H1 (cell line): ENCODE measurements at regions not wholly inside any gene's neighbourhood (a gene's known extent, or its start where the extent isn't known, plus 50 kb on each side); places are given as distances from the start of the nearest gene placed in this dataset.

Experiments used
- CHD1 ChIP-seq: IDR thresholded peaks from 2 replicates; pipeline ENCODE4 v1.6.1; 2012; ENCODE audit warnings: low read depth, low read length, improper control_type of control experiment
- EZH2 ChIP-seq: fragments of 200-600 bp; sonication (generic); IDR thresholded peaks from 2 replicates; pipeline ENCODE4 v1.7.1; 2012; ENCODE audit warnings: low read depth, mild to moderate bottlenecking, moderate library complexity, low read length, inconsistent platforms; ENCODE audit not compliant: severe bottlenecking
- GABPA ChIP-seq: IDR thresholded peaks from 2 replicates; pipeline ENCODE4 v1.6.1; 2011; ENCODE audit warnings: mild to moderate bottlenecking, low read length, moderate library complexity, borderline replicate concordance; ENCODE audit not compliant: insufficient read depth
- JUN ChIP-seq: IDR thresholded peaks from 2 replicates; pipeline ENCODE4 v1.6.1; 2011; ENCODE audit warnings: low read depth, mild to moderate bottlenecking, improper control_type of control experiment, low read length
- POLR2AphosphoS5 ChIP-seq: IDR thresholded peaks from 2 replicates; pipeline ENCODE4 v1.6.1; 2011; ENCODE audit warnings: low read depth, low read length
- RFX5 ChIP-seq: IDR thresholded peaks from 2 replicates; pipeline ENCODE4 v1.6.1; 2011; ENCODE audit warnings: low read depth, low read length, improper control_type of control experiment, borderline replicate concordance
- SAP30 ChIP-seq: fragments of 300-600 bp; sonication (generic); IDR thresholded peaks from 2 replicates; pipeline ENCODE4 v1.7.1; 2012; ENCODE audit warnings: low read length, moderate library complexity, mild to moderate bottlenecking, inconsistent platforms; ENCODE audit not compliant: insufficient read depth, insufficient replicate concordance
- TF ChIP-seq, protein P1 (sequence below), 3 experiments: IDR thresholded peaks; 1 replicate in 2 of 3; 2 replicates in 1 of 3; pipeline versions ENCODE4 v1.5.1 to v1.6.1; 2011; ENCODE audit warnings: low read length in 3 of 3, mild to moderate bottlenecking in 3 of 3, inconsistent platforms in 2 of 3, low read depth in 1 of 3, moderate library complexity in 1 of 3; ENCODE audit not compliant: insufficient read depth in 1 of 3; ENCODE audit errors: control extremely low read depth in 1 of 3
- TF ChIP-seq, protein P2 (sequence below): IDR thresholded peaks from 2 replicates; pipeline ENCODE4 v1.6.1; 2011; ENCODE audit warnings: low read length, improper control_type of control experiment

DNA sequence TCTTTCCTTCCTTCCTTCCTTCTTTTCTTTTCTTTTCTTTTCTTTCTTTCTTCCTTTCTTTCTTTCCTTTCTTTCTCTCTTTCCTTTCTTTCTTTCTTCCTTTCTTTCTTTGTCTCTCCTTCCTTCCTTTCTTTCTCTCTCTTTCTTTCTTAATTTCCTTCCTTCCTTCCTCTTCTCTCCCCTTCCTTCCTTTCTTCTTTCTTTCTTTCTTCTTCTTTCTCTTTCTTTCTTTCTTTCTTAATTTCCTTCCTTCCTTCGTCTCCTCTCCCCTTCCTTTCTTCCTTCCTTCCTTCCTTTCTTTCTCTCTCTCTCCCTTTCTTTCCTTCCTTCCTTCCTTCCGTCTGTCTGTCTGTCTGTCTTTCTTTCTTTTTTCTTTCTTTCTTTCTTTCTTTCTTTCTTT, 1446.5 kb upstream of the GOT2 start:
- TF ChIP-seq GABPA (no peak), RFX5 (no peak), SAP30 (no peak), EZH2 (no peak), CHD1 (no peak), POLR2AphosphoS5 (no peak), JUN (no peak)
- TF ChIP-seq, protein P1, sequence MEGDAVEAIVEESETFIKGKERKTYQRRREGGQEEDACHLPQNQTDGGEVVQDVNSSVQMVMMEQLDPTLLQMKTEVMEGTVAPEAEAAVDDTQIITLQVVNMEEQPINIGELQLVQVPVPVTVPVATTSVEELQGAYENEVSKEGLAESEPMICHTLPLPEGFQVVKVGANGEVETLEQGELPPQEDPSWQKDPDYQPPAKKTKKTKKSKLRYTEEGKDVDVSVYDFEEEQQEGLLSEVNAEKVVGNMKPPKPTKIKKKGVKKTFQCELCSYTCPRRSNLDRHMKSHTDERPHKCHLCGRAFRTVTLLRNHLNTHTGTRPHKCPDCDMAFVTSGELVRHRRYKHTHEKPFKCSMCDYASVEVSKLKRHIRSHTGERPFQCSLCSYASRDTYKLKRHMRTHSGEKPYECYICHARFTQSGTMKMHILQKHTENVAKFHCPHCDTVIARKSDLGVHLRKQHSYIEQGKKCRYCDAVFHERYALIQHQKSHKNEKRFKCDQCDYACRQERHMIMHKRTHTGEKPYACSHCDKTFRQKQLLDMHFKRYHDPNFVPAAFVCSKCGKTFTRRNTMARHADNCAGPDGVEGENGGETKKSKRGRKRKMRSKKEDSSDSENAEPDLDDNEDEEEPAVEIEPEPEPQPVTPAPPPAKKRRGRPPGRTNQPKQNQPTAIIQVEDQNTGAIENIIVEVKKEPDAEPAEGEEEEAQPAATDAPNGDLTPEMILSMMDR (IDR thresholded peaks at IDR 0.05; ENCODE audit: control extremely low read depth in 1 of 3, insufficient read depth in 1 of 3, low read depth in 1 of 3, low read length in 3 of 3) = no peak
- TF ChIP-seq, protein P2, sequence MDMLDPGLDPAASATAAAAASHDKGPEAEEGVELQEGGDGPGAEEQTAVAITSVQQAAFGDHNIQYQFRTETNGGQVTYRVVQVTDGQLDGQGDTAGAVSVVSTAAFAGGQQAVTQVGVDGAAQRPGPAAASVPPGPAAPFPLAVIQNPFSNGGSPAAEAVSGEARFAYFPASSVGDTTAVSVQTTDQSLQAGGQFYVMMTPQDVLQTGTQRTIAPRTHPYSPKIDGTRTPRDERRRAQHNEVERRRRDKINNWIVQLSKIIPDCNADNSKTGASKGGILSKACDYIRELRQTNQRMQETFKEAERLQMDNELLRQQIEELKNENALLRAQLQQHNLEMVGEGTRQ = no peak
